RPMI8226 (cell line): ENCODE measurements at regions not wholly inside any gene's neighbourhood (a gene's known extent, or its start where the extent isn't known, plus 50 kb on each side); places are given as distances from the start of the nearest gene placed in this dataset.
A peak's percentile ranks its signal among the peaks of the same experiment; 100 is the strongest.
"Not testable (repeated sequence)": the region's sequence is repeated elsewhere in the genome, so short reads cannot be mapped to it uniquely, and the experiment has no call there.

Experiments
- DNase-seq: peaks from one replicate; pipeline ENCODE4 v3.0.0-alpha.2; 2015

DNA sequence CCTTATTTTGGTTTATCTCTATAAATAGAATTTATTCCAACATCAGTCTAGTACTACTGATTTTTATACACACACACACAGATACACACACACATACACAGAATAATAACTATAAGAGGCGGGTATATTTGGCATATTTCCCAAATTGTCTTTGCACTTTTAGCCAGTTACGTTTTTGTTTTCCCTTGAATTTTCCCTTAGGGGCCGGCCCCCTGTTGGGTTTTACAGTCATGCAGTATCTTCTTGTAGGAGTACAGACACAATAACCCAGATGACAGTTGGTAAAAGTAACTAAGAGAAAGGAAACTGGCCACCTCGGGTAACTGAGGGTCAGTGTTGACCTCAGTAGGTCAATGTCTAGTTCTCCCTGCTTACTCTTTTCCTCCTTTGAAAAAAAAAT, 50.9 kb downstream of the DISP1 start:
- DNase-seq: no peak

DNA sequence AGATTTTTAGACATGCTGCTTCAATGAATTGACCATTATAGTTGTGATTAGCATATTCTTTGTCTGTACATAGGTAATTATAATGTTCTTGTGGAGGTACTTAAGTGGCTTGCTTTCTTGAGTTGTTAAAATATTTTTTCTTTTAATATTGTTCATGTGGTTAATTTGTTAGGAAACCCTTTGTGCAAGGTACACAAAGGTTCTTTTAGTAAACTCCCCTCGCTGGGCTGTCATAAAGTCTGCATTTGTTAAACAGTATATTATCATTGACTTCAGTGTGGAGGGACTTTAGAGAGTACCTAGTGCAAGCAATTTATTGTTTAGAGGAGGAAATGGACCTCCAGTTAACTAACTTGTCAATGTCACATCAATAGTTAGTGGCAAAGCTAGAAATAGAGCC, 52.5 kb downstream of the DISP1 start:
- DNase-seq: no peak

DNA sequence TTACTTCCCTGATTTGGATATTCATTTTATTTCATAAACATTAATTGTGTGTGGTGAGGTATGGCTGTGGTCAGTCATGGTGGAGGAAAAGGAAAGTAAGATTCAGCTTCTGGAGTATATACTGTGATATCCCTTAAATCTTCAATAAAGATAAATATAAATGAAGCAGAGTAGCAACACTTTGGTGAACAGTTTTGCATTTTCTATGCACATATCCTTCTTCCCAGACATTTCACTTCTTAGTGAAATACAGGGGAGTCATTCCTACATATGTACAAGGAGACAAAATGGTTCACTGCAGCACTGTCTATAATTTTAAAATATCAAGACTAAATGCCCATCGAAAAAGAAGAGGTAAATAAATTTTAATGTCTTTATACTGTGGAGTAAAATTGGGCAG, 61.3 kb downstream of the DISP1 start:
- no peak for DNase-seq

DNA sequence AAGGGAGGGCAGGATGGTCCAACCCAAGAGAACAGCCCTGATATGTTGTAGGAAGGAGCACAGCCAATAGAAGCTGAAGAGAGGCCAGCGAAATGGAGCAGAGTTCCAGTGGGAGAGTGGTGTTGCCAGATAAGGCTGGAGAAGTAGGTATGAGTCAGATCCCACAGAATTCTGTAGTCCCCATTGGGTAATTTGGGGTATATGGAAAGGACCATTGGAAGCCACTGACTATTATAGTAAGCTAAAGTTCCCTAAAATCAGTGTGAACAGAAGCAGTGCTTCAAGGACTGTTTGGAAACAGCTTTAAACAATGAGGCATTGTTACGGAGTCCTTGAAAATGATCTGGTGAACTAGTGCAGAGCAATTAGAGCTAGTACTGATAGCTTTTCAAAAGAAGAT, 63.0 kb downstream of the DISP1 start:
- DNase-seq: no peak

DNA sequence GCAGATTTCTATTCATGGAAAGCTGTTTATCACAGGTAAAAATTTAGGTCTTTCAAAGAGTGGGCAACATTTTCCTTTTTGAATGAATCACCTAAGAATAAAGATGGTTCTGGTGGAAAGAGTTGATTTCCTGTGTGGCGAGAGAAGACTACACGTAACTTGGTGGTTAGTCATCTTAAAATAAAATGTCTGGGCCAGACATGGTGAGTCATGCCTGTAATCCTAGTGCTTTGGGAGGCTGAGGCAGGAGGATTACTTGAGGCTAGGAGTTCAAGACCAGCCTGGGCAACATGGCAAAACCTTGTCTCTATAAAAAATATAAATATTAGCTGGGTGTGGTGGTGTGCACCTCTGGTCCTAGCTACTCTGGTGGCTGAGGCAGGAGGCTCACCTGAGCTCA, 65.7 kb downstream of the DISP1 start:
- DNase-seq: no peak

DNA sequence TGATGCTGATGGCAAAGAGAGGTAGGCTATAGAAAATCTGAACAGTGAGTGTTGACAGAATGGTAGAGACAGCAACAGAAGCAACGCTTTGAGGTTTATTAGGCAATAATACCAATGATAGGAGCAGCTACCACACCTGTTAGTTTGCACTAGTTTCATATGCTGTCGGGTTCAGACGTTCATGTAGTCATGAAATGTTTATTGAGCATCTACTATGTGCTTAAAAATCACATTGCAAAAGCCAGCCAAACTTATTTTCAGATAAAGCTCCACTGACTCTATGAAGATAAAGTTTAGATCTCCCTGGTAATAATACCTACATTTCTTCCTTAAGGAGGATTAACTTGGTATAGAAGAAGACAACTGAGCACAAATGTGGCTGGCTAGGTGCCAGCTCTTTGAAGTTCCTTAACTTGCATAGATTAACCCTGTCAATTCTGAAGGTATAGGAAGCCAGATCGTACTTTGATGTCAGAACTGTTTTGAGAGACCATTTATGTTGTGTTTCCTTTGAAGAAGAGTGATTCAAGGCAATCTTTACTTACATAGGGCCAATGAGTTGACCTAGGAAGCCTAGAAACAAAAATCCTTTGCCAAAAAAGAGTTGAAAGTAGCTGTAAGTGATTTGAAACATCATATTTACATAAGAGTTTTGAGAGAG, 71.5 kb downstream of the DISP1 start:
- peak; percentile 11 for DNase-seq

DNA sequence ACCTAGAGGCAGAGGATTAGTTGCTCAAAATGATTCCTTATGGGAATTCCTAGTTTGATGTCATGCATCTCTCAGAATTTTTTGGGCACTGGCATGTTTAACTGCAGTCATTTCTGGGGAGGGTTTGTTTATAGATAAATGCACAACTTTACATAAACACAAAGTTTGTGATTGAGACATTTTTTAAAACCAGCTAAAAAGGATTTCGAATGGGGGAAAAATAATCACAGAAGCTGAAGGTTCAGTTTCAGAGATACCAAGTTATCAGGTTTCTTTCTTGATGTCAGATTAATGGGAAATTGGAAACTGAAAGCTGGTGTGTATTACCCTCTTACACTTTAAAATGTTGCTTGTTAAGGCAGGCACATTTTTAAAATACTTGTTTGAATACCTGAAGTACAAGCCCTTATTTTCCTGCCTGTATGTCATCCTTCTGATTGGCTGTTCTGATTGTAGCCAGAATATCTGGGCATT, 72.1 kb downstream of the DISP1 start:
- DNase-seq: no peak

DNA sequence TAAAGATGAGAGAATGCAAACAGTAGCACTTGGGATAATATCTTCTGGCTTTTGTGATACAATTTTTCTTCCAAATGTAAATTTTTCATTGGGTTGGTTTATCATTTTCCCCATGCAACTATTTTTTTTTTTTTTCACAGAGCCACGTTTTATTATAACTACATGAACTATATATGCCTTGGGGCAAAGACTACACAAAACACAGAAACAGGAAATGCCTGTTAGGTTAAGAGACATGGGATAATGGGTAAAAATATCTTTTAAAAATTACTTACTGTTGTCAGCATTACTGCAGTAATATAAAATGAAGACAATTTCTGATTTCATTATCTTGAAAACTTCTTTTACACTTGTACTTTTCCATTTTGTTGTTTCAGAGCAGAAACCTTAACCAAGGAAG, 74.6 kb downstream of the DISP1 start:
- DNase-seq: no peak

DNA sequence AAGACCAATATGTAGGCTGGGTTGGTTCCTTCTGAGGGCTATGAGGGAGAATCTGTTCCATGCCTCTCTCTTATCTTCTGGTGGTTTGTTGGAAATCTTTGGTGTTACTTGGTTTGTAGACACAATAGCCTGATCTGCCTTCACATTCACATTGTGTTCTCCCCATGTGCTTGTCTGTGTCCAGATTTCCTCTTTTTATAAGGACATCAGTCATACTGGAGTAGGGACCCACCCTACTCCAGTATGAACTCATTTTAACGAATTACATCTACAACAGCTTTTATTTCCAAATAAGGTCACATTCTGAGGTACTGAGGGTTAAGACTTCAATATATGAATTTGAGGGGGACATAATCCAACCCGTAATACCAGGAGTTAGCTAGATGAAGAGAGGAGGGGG, 75.9 kb downstream of the DISP1 start:
- DNase-seq: no peak

DNA sequence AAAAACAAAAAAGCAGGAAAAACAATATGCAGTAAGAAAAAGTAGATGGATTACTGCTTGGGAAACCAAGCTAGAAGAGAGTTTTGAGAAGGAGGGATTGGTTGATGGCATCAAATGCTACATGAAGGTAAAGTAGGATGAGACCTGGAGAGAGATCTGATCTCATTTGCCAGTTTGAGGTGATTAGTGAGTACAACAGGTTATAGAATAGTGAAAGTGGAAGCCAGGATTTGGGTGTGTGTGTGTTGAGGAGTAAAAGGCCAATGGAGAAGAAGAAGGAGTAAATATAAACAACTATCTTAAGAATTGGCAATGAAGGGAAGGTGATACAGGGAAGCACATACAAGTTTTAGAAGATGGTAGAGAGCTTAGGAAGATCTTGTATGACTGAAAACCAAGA, 76.7 kb downstream of the DISP1 start:
- no peak for DNase-seq

DNA sequence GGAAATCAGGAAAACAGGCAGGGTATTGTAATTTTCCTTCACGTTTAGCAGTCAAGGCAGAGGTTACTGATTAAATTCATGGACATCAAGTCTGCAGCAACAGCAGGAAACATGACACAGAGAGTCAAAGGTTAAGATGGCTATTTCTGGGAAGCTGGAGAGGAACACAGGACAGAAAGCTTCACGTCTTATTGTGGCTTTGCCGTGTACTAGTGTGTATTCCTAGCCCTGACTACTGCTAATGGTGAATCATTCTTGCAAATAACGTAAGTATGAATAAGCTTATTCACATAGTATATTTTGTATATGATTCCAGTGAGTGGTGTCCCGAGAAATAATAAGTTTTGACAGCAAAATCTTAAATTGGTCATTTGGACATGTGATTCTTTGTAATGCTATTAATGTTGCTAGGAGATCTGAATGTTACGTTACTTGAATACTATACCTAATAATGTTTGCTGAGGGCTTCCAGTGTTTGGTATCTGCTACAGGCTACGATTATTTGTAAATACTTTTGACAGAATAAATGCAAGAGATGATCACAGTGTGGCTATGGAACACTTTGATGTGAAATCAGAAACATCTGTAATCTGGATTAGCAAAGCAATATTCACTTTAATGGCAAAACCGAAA, 77.4 kb downstream of the DISP1 start:
- DNase-seq: no peak

DNA sequence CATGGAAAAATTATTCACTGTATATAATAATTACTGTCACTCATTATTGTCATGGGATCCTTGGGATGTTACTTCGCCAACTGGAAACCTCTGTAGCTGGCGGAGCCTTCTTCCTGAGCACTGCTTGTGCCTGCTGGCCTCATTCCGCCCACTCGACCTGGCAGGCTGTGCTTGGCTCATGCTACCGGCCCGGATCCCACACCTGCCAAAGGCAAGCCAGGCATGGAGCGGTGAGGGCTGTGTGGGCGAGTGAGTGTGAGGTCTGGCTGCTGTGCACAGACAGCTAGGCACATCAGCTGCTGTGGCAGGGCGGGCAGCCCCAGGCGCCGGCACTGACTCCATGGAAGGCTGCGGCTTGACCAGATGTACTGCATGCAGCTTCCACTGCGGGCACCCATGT, 78.4 kb downstream of the DISP1 start:
- DNase-seq: no peak

DNA sequence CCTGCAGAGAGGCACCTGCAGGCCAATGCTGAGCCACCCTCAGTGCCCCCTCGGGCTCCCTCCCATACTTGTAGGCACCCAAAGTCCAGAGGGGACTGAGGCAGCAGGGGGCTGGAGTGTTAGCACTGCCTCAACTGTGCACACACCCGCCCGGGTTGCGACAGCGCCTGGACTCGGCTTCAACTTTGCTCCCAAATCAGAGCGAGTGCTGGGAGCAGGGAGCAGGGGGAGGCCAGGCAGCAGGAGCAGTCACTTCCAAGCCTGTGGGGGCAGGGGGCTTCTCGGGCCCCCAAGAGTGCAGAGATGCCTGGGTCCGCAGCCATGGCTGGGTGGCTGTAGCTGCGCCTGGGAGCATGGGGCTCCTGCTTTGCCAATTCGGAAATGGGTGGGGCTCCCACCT, 79.5 kb downstream of the DISP1 start:
- no peak for DNase-seq

DNA sequence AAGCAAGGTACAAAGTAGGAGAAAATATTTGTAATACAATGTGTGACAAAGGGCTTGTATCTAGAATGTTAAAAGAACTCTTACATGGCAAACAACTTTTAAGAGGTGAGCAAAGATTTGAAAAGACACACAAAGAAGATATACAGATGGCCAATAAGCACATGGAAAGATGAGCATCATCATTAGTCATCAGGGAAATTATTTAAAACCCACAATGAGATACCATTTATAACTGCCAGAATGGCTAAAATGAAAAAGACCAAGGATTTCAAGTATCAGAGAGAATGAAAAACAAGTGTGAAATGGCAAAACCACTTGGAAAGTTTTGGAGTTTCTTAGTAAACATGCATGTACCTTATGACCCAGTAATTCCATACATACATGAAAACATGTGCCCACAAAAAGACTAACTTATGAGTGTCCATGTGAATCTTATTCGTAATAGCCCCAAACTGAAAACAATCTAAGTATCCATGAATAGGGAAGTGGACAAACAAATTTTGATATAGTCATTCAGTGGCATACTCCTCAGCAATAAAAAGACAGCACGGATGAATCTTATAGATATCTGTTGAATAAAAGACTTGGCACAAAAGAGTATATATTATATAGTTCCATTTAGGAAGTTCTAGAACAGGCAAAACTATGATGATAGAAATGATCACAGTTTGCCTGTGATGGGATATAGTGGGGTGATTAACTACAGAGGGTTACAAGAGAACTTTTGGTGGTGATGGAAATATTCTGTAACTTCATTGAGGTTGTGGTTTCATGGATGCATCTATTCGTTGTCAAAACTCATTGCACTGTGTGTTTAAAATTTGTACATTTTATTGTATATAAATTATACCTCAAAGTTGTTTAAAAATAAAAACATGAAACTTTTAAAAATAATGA, 82.0 kb downstream of the DISP1 start:
- no peak for DNase-seq

DNA sequence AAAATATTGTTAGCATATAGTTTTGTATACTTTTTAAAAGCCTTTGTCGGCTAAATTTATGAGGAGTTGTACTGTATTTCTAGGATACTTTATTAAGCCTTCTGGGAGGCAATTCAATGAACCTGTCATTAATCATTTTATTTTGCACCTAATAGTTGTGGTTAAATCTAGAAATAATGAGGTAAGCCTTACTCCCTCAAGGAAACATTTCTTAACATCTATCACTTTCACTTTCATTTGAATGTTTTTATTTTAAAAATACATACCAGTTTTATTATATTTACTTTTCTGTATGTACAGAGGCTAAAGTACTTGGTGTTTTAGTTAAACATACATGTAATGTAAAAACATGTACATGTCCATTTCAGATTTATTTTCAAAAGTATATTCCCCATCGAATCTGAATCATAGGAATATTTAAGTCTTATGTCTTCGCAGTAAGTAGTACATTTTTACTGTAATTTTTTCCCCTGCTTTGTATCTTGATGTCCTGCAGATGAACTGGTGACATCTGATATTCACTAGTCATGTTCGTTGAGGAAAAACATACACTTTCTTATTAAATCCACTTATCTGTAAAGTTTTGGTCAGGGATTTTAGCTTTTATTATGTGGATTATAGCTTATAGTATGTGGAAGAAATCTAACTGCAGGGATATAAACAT, 82.8 kb downstream of the DISP1 start:
- DNase-seq: no peak

DNA sequence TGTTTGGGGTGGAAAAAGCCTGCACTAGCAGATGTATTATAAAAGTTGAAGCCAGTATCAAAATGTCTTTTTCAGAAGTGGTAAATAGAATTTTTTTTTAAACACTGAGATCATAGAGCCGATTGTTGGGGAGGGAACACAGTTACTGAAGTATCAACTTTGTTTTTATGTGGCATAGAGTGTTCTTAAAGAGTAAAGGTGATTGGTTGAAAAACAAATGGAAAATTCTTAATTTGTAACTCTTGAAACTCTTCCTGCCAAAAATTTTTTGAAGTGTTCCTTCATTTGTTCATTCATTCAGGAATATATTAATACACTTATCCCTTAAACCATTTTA, 83.3 kb downstream of the DISP1 start:
- DNase-seq: no peak

DNA sequence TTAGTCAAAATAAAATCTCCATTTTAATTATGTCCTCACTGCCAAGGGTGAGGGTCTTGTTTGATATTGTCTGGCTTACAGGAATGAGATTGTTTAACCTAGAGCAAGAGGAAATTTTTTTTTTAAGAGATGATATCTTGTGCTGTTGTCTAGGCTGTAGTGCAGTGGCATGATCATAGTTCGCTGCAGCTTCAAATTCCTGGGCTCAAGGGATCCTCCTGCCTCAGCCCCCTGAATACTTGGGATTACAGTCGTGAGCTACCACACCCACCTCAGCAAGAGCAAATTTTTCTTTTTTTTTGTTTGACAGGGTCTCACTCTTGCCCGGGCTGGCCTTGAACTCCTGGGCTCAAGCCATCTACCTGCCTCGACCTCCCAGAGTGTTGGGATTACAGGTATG, 84.6 kb downstream of the DISP1 start:
- DNase-seq: no peak

DNA sequence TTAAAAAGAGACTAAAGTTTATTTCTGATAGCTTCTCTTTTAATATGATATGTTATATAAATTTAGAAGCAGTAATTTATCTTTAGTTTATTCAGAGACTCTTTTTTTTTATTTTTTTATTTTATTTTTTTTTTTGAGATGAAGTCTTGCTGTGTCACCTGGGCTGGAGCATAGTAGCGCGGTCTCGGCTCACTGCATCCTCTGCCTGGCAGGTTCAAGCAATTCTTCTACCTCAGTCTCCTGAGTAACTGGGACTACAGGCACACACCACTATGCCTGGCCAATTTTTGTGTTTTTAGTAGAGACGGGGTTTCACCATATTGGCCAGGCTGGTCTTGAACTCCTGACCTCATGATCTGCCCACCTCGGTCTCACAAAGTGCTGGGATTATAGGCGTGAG, 89.6 kb downstream of the DISP1 start:
- no peak for DNase-seq

DNA sequence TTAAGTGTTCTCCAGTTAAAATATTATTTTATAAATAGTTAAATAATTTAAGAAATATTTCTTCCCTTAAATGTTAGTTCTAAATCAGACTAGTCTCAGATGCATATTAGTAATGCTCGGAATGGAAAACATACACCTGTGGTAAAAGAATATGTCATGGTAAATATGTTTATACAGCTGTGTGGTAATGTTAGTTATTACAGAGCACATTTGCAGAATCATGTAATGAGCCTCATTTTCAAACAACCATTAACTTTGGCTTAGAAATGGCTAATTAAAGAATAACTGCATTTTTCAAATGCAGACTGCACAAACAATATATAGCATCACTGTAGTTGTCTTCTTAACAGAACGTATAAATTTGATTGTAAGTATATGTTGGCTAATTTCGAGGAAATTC, 90.3 kb downstream of the DISP1 start:
- no peak for DNase-seq

DNA sequence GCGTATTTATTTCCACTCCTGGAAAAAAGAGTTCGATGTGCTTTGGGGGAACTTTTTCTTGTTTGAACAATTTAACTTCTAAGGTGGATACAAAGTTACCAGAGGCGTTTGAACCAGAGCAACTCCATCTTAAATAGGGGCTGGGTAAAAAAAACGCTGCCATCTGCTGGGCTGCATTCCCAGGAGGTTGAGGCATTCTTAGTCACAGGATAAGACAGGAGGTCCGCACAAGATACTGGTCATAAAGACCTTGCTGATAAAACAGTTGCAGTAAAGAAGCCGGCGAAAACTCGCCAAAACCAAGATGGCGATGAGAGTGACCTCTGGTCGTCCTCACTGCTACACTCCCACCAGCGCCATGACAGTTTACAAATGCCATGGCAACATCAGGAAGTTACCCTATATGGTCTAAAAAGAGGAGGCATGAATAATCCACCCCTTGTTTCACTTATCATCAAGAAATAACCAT, 91.5 kb downstream of the DISP1 start:
- DNase-seq: not testable (repeated sequence)

DNA sequence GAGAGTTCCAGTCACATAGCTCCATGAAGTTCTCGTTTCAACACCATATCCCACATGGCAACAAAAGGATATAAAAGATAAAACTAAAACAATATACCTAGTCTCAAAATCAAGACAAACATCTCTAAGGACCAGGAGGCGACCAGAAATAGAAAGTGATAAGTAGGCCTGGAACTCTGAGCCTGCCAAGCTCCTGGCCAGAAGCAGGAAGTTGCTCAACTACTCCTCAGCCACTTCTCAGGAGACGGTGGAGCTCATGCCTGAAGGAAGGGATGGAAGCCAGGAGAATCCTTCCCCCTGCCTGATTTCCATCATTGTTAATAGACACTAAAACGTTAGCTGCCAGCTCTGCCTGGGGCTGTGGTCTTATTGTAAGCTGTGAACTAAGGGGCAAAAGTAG, 94.7 kb downstream of the DISP1 start:
- DNase-seq: no peak

DNA sequence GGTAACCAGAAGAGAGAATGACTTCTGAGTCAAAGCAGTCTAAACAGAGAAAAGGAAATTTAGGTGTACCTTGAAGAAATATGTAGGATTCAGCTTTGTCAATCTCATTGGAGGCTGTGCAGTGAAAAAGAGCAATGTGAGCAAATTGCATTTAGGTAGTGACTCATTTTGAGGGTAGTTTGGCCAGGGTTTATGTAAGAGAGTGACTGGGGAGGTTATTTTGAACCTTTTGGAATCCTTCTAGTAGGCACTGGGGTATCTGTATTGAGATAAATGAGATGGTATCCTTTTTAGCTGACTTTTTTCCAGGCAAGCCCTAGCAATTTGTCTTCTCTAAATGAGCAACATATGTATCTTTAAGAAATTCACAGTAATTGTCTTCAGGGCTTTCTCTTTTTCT, 95.9 kb downstream of the DISP1 start:
- no peak for DNase-seq

DNA sequence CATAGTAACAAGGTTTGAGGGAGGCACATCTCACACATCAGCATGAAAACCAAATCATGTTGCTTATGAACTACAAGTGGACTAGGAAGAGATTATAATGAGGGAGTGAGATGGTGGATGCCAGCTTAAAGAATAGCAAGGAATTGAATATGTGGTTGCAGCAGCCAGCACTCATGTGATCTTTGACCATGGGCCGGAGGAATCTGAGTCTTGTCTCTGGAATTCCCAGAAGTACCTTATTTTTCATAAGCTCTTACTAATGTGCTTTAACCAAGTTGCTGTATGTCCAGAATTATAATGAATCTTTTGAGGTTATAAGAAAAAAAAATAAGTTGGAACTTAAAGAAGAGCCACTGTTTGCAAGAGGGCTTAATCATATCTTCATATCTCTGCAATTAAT, 97.0 kb downstream of the DISP1 start:
- no peak for DNase-seq

DNA sequence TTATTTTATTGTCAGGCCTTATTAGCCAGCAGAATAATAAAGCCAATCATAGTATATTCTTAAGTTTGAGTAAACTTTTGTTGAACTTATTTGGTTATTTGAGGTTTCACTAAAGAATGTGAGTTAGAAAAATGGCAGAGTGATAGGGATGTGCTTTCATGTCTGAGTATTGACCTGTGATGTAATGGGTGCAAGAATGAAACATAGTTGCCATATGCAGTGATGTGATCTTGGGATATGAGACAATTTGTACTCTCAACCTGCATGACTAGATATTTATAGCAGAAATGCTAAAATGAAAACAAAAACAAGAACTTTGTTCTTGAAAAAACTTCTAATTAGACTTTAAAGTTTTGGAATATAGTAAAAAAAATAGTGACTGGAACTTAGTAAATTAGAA, 97.9 kb downstream of the DISP1 start:
- DNase-seq: no peak
